ENCODE measurements at regions not wholly inside any gene's neighbourhood (a gene's known extent, or its start where the extent isn't known, plus 50 kb on each side); places are given as distances from the start of the nearest gene placed in this dataset.
"Not testable (repeated sequence)": the region's sequence is repeated elsewhere in the genome, so short reads cannot be mapped to it uniquely, and the experiment has no call there.

DNA sequence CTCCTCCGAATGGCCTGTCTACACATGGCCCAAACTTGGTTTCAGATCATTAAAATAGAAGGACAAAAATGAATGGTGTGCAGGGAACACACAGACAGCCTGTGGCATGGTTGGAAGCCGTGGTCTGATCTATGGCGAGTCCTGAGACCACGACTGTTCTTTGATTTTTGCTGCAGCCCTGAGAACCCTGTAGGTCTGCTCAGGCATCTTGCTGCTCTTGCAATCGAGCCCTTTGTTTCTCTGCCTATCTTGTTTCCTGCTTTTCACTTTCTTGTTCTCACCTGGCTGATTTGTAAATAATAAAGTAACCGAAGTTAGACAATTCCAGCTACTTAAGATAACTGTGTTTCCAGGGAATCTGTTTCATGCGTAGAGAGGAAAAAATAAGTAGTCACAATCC, 54.1 kb upstream of the NBPF9 start:
- not testable (repeated sequence) for DNase-seq

DNA sequence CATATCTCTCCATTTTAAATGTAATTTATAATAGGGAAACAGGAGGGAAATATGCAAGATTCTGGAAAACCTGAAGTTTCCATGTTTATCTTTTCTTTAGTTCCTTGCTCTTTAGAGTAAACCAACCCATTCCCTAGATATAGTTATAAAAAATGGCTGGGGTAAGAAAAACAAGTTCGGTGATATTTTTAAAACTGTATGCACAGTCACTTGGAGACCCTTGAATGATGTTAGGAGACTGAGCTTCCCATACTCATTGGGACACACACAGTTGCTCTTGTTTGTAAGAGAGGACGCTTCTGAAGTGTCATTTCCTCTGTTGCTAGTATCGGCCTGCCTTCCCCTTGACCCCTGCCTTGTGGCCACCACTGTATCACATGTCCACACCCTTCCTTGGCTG, 55.0 kb upstream of the NBPF9 start:
- DNase-seq: not testable (repeated sequence)

DNA sequence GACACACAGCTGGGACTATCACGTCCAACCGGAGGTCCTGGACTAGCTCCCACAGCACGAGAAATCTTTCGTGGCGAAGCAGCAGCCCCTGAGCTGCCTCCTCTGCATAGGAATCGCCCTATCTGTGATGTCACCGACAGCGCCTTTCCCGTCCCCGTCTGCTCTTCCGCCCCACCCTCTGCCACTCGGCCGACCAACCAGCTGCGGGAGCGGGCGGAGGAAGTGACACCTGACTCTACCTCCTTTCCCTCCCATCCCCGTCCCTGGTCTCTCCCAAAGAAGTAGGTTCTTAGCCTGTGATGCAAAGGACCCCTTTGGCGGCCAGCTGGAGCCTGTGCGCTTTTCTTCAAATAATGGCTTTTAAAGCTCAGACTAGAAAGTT, 59.7 kb upstream of the NBPF9 start:
- DNase-seq: not testable (repeated sequence)

DNA sequence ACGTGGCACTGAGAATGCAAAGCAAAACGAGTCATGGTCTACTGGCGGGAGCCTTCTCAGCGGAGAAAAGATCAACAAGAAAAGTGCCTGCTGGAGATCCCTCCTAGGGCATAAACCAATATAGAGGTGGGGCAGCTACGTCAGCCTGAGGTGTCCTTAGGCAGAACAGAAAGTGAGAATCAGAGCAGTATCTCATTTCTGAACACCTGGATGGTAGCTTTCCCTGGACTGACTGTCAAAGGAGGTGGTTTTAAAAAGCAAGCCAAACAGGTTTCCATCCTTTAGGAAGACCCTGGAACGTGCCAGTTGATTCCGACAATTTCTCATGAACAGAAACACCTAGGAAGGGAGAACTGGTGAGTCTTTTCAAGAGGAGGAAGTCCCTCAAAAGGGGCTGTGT, 71.4 kb upstream of the NBPF9 start:
- not testable (repeated sequence) for DNase-seq

DNA sequence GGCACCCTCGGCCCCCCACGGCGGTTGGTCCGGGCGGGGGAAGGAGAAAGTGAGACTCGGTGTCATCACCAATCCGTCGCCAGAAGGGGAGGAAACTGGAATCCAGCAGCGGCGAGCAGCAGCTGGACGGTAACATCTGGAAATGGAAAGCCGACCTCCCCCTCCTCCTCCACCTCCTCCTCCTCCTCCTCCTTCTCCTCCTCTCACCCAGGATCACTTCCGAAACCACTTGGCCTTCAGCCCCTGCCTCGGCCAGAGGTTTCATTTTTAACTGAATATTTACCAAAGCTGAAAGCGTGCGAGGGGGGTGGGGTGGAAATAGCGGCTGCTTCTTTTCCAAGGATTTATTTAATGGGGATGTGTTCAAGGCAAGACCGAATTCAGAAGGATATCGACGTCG, 72.5 kb upstream of the NBPF9 start:
- DNase-seq: not testable (repeated sequence)

DNA sequence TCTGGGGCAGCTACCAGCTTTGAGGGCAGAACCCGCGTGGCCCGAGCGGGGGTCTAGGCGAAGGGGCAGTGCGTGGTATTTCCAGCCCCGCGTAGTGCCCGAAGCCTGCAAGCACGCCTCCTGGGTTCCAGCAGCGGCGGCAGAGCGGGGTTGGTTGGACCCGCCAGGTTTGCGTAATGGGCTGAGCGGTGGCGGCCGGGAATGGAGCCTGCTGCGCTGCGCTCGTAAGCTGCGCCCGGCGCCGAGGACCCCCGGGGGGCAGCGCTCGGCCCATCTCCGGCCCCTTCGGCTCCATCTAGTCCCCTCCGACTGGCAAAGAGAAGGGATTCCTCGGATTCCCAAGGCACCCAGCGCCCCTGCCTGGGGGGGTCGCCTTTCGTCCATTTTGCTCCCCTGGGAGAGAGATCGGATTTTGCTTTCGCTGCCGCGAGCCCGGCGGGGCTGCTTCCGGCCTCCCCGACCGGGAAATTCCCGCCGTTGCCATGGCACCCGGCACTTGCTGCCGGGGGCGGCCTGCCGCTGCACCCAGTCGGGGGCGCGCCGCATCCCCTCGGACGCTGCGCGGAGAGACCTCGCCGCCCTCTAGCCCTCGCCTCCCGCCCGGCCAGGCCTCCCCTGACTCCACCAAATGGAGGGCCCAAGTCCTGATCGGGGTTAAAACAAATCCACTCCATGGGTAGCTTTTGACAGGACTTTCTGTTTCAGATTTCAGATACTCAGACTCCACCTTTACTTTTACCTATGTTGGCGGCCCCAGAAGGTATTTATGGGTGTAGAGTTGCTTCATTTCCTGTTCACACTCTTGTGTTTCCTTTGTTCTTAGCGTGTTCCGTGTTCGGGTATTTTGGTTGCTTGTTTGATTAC, 73.3 kb upstream of the NBPF9 start:
- DNase-seq: peak; percentile 61

DNA sequence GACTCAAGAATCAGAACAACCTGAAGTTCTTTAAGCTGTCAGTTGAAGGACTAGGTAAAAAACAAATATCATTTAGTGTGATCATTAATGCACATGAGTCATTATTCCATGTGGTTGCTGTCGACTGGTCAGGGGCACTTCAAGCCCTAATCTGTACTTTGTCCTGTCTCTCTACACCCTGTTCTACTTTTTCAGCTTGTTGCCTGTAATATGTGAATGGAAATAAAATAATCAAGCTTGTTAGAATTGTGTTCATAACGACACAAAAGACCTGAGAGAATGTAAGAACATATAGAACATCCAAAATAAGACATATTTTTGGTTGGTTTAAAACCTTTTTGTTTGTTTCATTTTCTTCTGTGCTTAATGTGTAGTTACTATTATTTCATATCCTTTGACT, 87.4 kb upstream of the NBPF9 start:
- DNase-seq: not testable (repeated sequence)

DNA sequence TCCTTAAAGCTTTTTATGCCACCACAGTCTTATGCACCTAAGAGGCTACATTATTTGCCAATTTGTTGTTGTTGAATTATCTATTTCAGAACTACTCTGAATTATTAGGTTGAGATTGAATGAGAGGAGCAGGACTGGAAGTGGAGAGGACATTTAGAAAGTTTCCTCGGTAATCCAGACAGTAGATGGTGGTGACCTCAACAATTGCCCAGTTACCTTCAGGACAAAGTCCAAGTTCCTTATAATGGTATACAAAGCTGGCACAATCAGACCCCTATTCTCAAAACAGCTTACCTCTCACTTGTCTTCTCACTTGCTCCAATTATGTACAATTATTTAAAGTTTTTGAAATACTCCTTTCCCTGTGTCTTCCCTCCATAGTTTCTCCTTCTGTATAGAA, 93.3 kb upstream of the NBPF9 start:
- not testable (repeated sequence) for DNase-seq

DNA sequence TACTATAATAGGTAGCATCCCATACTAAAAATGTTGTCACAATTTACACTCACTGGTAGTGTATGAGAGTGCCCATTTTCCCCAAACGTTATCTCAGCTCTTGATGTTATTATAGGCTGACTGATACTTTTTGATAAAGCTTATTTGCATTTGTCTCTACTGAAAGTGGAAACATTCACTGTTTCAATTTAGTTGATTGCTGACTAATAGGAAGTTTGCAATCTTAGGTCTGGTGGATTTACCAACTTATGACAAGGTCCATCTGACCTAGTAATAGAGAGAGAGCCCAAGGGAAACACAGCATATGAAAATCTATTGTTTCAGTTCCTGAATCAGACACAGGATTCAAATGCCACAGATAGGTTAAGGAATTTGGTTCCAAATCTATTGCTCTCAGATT, 97.2 kb upstream of the NBPF9 start:
- DNase-seq: not testable (repeated sequence)

DNA sequence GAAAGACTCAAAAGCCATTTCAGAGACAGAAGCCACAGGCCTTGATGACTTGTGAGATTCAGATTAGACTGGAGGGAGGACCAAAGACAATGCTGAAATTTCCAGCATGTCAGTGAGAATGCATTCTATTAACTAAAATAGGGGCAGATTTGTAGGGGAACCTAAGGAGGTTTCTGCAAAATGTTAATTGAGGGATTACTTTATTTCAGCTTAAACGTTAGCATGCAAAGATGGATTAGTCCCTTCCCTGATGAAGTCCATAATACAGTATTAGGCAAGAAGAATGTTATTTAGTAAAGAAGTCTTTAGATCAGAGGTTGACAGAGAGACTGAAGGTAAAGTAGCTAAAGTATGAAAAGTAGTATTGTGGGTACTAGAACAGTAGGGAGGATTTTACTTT, 98.9 kb upstream of the NBPF9 start:
- not testable (repeated sequence) for DNase-seq

DNA sequence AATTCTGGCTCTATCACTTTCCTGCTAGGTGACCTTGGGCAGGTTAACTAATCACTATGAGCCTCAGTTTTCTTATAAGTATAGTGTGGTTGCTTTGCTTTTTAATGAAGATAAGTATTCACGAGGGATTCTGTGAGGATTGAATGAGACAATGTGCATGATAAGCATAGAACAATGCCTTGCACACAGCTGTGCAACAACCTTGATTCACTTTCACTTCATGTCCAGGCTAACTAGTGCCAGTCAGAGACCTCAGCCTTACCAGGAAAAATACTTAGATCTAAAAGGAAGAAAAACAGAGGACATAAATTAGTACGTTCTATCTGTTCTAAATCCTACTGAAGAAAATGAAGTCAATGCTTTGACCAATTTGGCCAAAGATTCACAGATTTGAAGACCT, 101.0 kb upstream of the NBPF9 start:
- DNase-seq: not testable (repeated sequence)

DNA sequence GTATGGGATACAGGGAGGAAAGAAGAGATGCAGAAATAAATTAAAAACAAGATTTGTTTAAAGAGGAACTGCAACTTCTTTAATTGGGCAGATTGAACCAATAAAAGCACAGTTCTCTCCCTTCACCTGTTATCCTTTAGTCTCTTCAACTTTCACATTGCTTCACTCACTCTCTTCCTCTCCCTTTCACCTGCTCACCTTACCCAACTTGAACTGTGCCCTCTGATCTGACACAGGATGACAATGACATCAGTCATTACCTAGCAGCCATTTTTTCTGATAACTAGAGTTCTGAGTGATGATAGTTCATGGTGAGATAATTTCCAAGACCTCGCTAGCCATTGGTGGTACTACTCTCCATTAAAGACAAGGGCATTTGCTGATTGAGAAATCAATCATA, 105.5 kb upstream of the NBPF9 start:
- DNase-seq: not testable (repeated sequence)

DNA sequence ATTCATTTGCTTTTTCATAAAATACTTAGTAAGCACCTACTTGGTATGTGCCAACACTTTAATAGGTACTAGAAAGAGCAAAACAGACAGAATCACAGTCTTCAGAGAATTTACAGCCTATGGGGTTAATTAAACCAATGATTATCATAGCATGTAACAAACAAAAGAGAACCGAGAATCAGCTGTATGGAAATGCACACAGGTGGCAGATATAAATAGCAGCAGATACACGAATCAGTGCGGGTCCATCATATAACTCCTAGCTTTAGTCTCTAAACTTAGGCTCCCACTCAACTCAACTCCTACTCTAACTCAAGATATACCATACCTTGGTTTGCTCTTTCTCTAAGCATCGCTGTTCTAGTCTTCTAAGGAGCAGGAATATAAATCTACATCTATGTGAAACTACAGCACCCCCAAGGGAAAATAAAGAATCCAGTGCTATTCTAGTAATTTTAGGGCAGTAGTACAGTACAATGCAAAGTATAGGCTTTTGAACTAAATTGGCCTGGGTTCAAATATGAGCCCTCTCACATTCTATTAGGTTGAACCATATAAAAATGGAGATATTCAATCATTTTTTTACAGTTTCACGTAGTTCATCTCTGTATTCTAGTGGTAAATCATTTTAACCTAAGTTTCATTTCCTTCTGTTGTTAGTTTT, 108.5 kb upstream of the NBPF9 start:
- DNase-seq: not testable (repeated sequence)

DNA sequence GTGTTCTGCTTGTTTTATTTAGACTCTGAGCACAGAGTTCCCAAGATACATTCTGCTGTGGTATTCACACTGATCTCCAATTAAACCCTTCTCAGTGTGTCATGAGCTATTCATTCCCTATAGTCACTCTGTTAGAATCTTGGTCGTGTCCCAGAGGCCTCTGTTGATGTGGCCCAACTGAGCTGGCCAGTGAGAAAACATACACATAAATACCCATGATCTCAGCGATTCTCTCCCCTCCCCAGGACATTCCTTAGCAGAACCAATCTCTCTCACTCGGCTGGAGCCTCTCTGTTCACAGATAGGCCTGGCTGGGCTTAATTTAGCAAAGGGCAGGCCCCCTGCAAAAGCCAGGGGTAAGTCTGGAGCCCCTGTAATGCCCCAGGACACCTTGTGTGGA, 109.6 kb upstream of the NBPF9 start:
- not testable (repeated sequence) for DNase-seq

DNA sequence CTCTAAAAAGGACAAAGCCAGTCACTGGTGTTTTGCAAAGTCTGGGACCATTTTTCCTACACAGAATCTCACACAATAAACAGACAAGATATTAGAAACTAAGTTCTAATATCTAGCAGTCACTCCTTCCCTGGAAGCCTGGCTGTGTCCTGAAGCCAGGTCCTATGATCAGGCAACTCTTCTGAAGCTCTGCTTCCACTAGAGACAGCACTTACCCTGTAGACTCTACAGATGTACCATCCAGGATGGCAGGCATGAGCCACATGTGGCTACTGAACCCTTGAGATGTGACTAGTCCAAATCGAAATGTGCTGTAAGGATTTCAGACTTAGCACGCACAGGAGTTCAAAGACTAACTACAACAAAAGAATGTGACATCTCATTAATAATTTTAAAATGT, 110.3 kb upstream of the NBPF9 start:
- not testable (repeated sequence) for DNase-seq

DNA sequence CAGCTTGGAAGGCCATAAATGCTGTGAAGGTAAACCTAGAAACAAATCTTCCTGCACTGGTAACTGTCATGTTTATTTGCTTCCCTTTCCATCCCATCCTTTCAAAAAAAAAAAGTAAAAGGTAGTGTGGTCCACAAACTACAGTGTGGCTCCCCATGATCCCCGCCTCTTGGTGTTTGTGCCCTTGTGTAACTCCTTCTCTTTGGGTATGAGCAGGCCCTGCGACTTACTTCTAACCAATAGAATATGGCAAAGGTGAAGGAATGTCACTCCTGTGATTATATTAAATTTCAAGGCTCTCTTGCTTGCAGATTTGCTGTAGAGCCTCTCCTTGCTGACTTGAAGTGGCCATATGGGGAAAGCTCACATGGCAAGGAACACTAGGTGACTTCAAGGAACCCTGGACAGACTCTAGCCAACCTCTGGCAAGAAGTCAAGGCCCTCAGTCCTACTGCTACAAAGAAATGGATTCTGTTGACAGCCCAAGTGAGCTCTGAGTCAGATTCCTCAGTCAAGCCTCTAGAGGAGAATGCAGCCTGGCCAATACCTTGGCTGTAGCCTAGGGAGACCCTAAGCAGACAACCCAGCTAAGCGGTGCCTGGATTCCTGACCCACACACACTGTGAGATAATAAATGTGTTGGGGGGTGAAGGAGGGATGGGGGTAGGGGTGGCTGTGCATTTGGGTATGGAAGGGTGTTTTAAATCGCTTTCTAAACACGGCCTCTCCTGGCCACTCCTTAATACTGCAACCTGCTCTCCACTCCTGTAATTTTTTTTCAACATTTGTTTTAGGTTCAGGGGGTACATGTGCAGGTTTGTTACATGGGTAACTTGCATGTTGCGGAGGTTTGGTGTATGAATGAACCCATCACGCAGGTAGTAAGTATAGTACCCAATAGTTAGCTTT, 115.0 kb upstream of the NBPF9 start:
- DNase-seq: not testable (repeated sequence)

DNA sequence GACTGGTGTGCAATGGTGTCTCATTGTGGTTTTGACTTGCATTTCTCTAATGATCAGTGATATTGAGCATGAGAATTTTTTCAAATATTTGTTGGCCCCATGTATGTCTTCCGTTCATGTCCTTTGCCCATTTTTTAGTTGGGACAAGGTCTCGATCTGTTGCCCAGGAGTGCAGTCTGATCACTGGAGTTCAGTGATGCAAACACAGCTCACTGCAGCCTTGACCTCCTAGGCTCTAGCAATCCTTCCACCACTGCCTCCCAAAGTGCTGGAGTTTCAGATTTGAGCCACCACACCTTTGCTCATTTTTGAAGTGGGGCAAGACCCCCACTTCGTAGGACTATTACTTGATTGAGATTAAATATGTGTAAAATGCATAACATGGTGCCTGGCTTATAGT, 116.2 kb upstream of the NBPF9 start:
- DNase-seq: not testable (repeated sequence)

DNA sequence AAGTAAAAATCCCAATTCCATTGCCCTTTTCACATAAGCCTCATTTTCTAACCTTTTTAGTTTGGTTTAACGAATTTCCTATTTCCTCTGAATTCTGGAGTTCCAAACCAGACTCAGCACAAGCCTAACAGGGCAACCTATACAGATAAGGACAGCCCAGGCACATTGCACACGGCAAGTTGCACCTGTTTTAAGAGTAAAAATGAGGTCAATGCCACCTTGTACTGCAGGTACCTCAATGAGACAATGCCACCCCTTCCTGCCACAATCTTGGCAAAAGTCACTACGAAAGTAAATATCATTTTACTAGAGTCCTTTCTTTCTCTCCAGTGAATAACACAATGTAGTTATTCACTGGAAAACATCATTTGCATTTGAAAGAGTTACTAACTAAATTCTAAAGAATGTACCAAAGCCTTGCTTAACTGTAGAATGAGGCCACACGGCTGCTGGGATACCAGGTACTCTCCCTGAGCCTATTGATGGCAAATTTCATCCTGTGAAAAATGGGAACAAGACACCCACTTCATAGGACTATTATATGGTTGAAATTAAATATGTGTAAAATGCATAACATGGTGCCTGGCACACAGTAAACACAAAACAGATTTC, 117.2 kb upstream of the NBPF9 start:
- DNase-seq: not testable (repeated sequence)

DNA sequence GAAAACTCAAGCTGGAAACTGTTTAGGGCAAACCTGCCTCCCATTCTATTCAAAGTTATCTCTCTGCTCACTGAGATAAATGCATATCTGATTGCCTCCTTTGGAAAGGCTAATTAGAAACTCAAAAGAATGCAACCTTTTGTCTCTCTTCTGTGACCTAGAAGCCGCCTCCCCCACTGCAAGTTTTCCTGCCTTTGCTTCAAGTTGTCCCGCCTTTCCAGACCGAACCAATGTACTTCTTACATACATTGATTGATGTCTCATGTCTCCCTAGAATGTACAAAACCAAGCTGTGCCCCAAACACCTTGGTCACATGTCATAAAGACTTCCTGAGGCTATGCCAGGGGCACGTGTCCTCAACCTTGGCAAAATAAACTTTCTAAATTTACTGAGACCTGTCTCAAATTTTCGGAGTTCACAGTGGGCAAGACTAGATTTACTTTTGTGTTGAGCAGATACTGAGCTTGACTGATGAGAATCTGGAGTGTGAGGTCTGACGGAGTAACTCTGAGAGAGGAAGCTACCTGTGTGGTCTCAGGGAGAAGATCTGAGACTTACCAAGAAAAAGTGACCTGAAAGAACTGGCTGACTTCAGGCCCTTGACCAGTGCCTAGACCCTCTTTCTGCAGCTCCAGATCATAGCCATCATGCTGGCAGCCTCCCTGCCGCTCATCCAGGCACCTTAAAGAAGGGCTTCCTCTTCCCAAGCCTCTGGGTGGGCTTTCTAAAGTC, 124.7 kb upstream of the NBPF9 start:
- not testable (repeated sequence) for DNase-seq

DNA sequence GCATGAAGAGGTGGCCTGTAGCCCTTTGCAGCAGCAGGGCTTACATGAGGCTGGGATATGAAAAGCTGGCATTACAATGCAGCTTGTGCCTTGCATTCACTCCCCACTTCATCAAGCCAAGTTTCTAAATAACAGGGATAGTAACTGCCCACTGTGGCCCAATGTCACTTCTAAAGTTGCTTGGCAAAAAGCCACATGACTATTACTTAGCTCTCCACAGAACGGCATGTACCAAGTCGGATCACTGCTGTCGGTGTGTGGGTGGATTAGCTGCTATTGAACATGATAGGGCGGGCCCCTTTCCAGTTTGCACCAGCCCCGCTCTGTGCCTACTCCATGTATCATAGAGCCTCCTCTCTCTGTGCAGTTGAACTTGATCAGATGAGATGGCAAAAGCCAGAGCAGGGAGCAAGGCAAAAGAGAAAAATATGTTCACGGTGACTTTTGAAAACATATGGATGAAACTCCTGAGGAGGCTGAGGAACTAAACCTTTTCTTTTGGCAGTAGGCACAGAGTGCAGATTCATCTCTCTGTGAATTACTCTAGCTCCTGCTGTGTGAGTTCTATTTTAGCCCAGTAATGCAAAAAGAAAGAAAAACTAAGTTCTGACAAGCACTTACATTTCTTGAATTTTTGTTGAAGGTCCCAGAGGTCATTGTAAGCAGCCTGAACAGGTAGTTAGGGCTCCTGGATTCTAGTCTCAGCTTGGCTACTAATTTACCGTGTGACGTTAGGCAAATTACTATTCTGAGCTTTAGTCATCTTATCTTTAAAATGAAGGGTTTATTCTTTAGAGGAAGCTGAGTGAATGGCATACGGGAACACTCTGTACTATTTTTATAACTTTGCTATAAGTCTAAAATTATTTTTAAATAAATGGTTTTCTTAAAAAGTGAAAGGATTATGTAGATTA, 125.6 kb upstream of the NBPF9 start:
- not testable (repeated sequence) for DNase-seq

DNA sequence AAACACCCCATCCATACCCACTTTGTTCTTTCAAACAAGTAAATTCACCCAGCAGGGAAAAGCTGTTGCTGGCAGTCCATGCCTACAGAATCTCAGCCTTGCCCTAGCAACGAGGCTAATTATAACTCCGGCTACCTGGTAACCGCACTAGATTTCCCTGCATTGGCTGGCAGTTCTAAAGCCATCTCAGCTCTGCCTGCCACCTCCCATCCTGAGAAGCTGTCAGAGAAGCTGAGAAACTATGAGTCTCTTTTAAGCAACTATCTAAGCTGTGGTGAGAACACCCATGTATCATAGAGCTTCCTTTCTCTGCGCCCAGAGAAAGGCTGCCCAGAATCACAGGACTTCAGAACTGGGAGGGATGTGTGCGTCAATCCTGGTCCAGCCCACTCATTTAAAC, 126.5 kb upstream of the NBPF9 start:
- DNase-seq: not testable (repeated sequence)
